Esophagus squamous epithelium (tissue), 5 donors: ENCODE measurements at regions not wholly inside any gene's neighbourhood (a gene's known extent, or its start where the extent isn't known, plus 50 kb on each side); places are given as distances from the start of the nearest gene placed in this dataset.

Experiments used
- DNase-seq: peaks from one replicate; lab custom pipeline; 2025; lab: John Stamatoyannopoulos, UW
- H3K27ac ChIP-seq, 4 donors: fragments of 200-600 bp; sonication (generic); one replicate each; pipeline ENCODE4 v1.5.1; 2016 to 2019; ENCODE audit warnings: mild to moderate bottlenecking in 1 of 4
- H3K27me3 ChIP-seq, 4 donors: fragments of 200-600 bp; sonication (generic); 1 replicate in 3 of 4; 2 replicates in 1 of 4; pipeline versions ENCODE4 v1.5.1 to v1.6.0; 2017 to 2021; ENCODE audit warnings: antibody characterized with exemption in 1 of 4
- H3K36me3 ChIP-seq, 3 donors: fragments of 200-600 bp; sonication (generic); one replicate each; pipeline ENCODE4 v1.5.1; 2016 to 2019
- H3K4me1 ChIP-seq, 3 donors: fragments of 200-600 bp; sonication (generic); one replicate each; pipeline ENCODE4 v1.5.1; 2017 to 2019
- H3K4me3 ChIP-seq, 4 donors: fragments of 200-600 bp; sonication (generic); 1 replicate in 3 of 4; 2 replicates in 1 of 4; pipeline ENCODE4 v1.5.1; 2016 to 2019; ENCODE audit warnings: mild to moderate bottlenecking in 2 of 4, moderate library complexity in 1 of 4
- H3K9me3 ChIP-seq, 3 donors: fragments of 200-600 bp; sonication (generic); one replicate each; pipeline ENCODE4 v1.5.1; 2016 to 2019
- POLR2A ChIP-seq, 4 donors: fragments of 450-650 bp; IDR thresholded peaks; one replicate each; pipeline ENCODE4 v1.6.1; 2017; ENCODE audit warnings: antibody characterized with exemption in 4 of 4, mild to moderate bottlenecking in 4 of 4, moderate library complexity in 3 of 4
- WGBS, 2 donors: methylation state at CpG; one replicate each; pipeline ENCODE4 v1.1.5; 2018; 5-methylcytosine and 5-hydroxymethylcytosine counted together
- intact Hi-C: fragments of 100-400 bp; cut with DNase I; formaldehyde crosslinking; loops from one replicate; pipeline ENCODE4 v1.15.0; 2022
- TF ChIP-seq, protein P1 (sequence below), 6 experiments: fragments of 450-650 bp in 4 of 6; fragments of 200-600 bp in 2 of 6; sonication (generic) in 2 of 6; IDR thresholded peaks; one replicate each; pipeline ENCODE4 v1.5.1; 2016 to 2019; ENCODE audit warnings: antibody characterized with exemption in 6 of 6, mild to moderate bottlenecking in 4 of 6, moderate library complexity in 4 of 6
- donor health status: DM: yes; HTN: yes; CAD: no.

DNA sequence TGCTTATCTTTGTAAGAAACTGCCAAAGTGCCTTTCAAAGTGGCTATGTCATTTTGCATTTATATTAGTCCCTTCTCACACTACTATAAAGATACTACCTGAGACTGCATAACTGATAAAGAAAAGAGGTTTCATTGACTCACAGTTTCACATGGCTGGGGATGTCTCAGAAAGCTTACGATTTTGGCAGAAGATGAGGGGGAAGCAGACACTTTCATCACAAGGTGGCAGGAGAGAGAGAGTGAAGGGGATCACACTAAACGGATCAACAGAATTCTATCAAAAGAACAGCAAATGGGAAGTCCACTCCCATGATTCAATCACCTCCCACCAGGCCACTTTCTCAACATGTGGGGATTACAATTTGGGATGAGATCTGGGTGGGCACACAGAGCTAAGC is 1352.0 kb upstream of the B3GALT2 start:
- Histone ChIP-seq H3K4me1 (no peaks in the 10 kb centered on the region), H3K27ac (no peak overlapping the region), H3K9me3 (peaks cover 0 to 4% (median 0%) of the 10 kb centered on the region in 3 donors), H3K4me3 (no peak overlapping the region), H3K27me3 (no peaks in the 10 kb centered on the region), H3K36me3 (no peaks in the 10 kb centered on the region)
- TF ChIP-seq POLR2A (IDR thresholded peaks at IDR 0.05) = no peak
- TF ChIP-seq, protein P1, sequence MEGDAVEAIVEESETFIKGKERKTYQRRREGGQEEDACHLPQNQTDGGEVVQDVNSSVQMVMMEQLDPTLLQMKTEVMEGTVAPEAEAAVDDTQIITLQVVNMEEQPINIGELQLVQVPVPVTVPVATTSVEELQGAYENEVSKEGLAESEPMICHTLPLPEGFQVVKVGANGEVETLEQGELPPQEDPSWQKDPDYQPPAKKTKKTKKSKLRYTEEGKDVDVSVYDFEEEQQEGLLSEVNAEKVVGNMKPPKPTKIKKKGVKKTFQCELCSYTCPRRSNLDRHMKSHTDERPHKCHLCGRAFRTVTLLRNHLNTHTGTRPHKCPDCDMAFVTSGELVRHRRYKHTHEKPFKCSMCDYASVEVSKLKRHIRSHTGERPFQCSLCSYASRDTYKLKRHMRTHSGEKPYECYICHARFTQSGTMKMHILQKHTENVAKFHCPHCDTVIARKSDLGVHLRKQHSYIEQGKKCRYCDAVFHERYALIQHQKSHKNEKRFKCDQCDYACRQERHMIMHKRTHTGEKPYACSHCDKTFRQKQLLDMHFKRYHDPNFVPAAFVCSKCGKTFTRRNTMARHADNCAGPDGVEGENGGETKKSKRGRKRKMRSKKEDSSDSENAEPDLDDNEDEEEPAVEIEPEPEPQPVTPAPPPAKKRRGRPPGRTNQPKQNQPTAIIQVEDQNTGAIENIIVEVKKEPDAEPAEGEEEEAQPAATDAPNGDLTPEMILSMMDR (IDR thresholded peaks at IDR 0.05) = no peak
- intact Hi-C loops = no loop called here
- no peak for DNase-seq
- WGBS, 2 donors = 47 to 51% methylated on average over 2 of the region's 2 CpGs

DNA sequence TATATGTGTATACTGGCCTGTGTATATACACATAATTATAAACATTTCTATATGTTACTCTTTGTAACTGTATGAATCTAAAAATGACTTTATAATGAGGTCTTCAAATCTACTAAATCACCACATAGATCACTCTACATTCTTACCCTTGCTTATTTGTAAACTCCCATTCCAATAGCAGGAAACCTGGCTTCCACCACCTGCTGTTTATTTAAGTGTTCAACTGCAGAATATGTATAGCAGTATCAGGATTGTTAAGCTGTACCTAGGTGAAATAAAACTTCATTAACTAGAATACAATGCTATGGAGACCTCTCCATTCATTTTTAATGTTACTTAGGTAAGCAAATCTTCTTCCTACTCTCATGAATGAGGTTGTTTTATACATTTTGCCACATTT is 1351.1 kb upstream of the B3GALT2 start:
- DNase-seq = no peak
- intact Hi-C loops = no loop called here
- no peak overlapping the region for H3K27ac ChIP-seq
- H3K27me3 ChIP-seq = no peaks in the 10 kb centered on the region
- H3K4me1 ChIP-seq = no peaks in the 10 kb centered on the region
- no peak overlapping the region for H3K4me3 ChIP-seq
- TF ChIP-seq POLR2A (IDR thresholded peaks at IDR 0.05) = no peak
- TF ChIP-seq, protein P1 (IDR thresholded peaks at IDR 0.05) = no peak
- H3K9me3 ChIP-seq = peaks cover 0 to 4% (median 0%) of the 10 kb centered on the region in 3 donors
- no peaks in the 10 kb centered on the region for H3K36me3 ChIP-seq

DNA sequence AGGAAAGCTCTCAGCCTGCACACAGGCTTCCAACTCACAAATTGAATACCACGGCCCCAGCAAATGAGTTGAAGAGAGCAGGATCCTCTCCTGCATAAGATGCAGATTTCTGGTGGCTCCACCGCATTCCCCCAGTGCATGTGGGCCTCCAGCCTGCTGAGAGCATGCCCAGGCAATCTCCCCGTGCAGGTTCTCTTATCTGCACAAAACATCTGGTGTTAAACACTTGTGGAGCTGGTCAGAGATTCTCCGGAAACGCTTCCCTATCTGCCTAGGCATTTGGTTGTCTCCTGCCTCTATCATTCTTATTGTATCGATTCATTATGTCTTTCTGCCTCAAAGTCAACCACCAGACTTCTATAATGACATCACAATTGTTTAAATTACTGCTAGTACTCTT is 1349.0 kb upstream of the B3GALT2 start:
- Histone ChIP-seq H3K27ac (no peak overlapping the region), H3K36me3 (no peaks in the 10 kb centered on the region), H3K4me1 (no peaks in the 10 kb centered on the region), H3K27me3 (no peaks in the 10 kb centered on the region), H3K4me3 (no peak overlapping the region), H3K9me3 (peaks cover 0 to 4% (median 0%) of the 10 kb centered on the region in 3 donors)
- intact Hi-C loops = no loop called here
- WGBS, 2 donors = 29 to 30% methylated on average over 6 of the region's 6 CpGs
- no peak for DNase-seq
- TF ChIP-seq, protein P1 (IDR thresholded peaks at IDR 0.05) = no peak
- TF ChIP-seq POLR2A (IDR thresholded peaks at IDR 0.05) = no peak

DNA sequence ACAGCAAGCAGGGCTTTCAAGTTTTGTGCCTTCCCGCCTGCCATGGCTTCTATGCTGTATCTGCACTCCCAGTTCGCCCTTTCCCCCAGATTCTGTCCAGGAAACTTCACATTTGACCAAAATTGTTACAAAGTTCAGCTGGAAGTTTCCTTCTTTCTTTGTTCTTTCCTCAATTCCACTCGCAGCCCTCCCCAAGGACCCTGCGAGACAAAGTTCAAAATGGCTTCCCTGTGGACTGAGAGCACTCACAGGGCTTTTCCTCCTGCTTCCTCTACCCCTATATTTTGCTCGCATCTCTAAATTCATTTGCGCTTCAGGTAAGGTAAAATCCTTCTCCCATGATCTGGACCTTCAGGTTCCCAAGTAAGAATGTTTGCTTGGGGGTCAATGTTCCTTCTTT is 1348.4 kb upstream of the B3GALT2 start:
- H3K9me3 ChIP-seq = no peaks in the 10 kb centered on the region
- no peak overlapping the region for H3K4me3 ChIP-seq
- no peak overlapping the region for H3K27ac ChIP-seq
- no peaks in the 10 kb centered on the region for H3K36me3 ChIP-seq
- TF ChIP-seq POLR2A (IDR thresholded peaks at IDR 0.05) = no peak
- TF ChIP-seq, protein P1 (IDR thresholded peaks at IDR 0.05) = no peak
- no peaks in the 10 kb centered on the region for H3K27me3 ChIP-seq
- 59 to 68% methylated on average over 6 of the region's 6 CpGs for WGBS, 2 donors
- no peak for DNase-seq
- intact Hi-C loops = no loop called here
- H3K4me1 ChIP-seq = no peaks in the 10 kb centered on the region

DNA sequence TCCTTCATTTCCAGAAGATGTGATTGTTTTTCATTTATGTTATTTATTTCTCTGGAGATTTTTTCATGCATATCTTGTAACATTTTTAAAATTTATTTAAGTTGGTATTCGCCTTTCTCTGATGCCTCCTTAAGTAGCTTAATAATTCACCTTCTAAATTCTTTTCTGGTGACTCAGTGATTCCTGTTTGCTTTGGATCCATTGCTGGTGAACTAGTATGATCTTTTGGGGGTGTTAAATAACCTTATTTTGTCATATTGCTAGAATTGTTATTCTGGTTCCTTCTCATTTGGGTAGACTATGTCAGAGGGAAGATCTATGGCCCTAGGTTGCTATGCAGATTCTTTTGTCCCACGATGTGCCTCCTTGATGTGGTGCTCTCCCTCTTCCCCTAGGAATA is 1347.2 kb upstream of the B3GALT2 start:
- Histone ChIP-seq H3K27me3 (no peaks in the 10 kb centered on the region), H3K36me3 (no peaks in the 10 kb centered on the region), H3K4me3 (no peak overlapping the region), H3K9me3 (no peaks in the 10 kb centered on the region), H3K4me1 (no peaks in the 10 kb centered on the region), H3K27ac (no peak overlapping the region)
- TF ChIP-seq POLR2A (IDR thresholded peaks at IDR 0.05) = no peak
- TF ChIP-seq, protein P1 (IDR thresholded peaks at IDR 0.05) = no peak
- no peak for DNase-seq
- whole genome bisulfite sequencing, 2 donors = 39 to 56% methylated on average over 2 of the region's 2 CpGs
- intact Hi-C loops = no loop called here
